Smooth muscle cell (in vitro differentiated cells): ENCODE measurements at regions not wholly inside any gene's neighbourhood (a gene's known extent, or its start where the extent isn't known, plus 50 kb on each side); places are given as distances from the start of the nearest gene placed in this dataset.

Source experiments
- DNase-seq: peaks from one replicate; lab custom pipeline; 2025; ENCODE audit not compliant: unreplicated experiment; lab: John Stamatoyannopoulos, UW
- H2AFZ ChIP-seq: fragments of 200-600 bp; sonication (generic); 2 replicates; pipeline ENCODE4 v1.6.0; 2016; ENCODE audit warnings: antibody characterized with exemption, low read depth, mild to moderate bottlenecking
- H3F3A ChIP-seq: fragments of 200-600 bp; sonication (generic); 2 replicates; pipeline ENCODE4 v1.6.0; 2017; ENCODE audit warnings: antibody characterized with exemption, low read depth
- H3K27ac ChIP-seq: fragments of 200-600 bp; sonication (generic); 2 replicates; pipeline ENCODE4 v1.5.1; 2016; ENCODE audit warnings: low read depth, mild to moderate bottlenecking
- H3K27me3 ChIP-seq: fragments of 200-600 bp; sonication (generic); 2 replicates; pipeline ENCODE4 v1.6.1; 2016; ENCODE audit warnings: low read depth, mild to moderate bottlenecking
- H3K36me3 ChIP-seq: fragments of 200-600 bp; sonication (generic); 2 replicates; pipeline ENCODE4 v1.5.1; 2016; ENCODE audit warnings: low read depth
- H3K4me1 ChIP-seq: fragments of 200-600 bp; sonication (generic); 2 replicates; pipeline ENCODE4 v1.5.1; 2016; ENCODE audit warnings: low read depth
- H3K4me2 ChIP-seq: fragments of 200-600 bp; sonication (generic); 2 replicates; pipeline ENCODE4 v1.6.0; 2016; ENCODE audit warnings: mild to moderate bottlenecking
- H3K4me3 ChIP-seq: fragments of 200-600 bp; sonication (generic); 2 replicates; pipeline ENCODE4 v1.5.1; 2016; ENCODE audit warnings: mild to moderate bottlenecking
- H3K79me2 ChIP-seq: fragments of 200-600 bp; sonication (generic); 2 replicates; pipeline ENCODE4 v1.6.0; 2016; ENCODE audit warnings: low read depth, mild to moderate bottlenecking
- H3K9ac ChIP-seq: fragments of 200-600 bp; sonication (generic); 2 replicates; pipeline ENCODE4 v1.6.0; 2016; ENCODE audit warnings: low read depth
- H3K9me3 ChIP-seq: fragments of 200-600 bp; sonication (generic); replicated peaks from 2 replicates; pipeline ENCODE4 v1.5.1; 2016; ENCODE audit warnings: low read depth
- H4K20me1 ChIP-seq: fragments of 200-600 bp; sonication (generic); 2 replicates; pipeline ENCODE4 v1.6.0; 2016; ENCODE audit warnings: low read depth
- WGBS: methylation state at CpG from one replicate; pipeline ENCODE4 v1.1.7; 2016; ENCODE audit warnings: low lambda C conversion rate; 5-methylcytosine and 5-hydroxymethylcytosine counted together
- TF ChIP-seq, protein P1 (sequence below): fragments of 200-600 bp; sonication (generic); IDR thresholded peaks from 2 replicates; pipeline ENCODE4 v1.5.1; 2017; ENCODE audit warnings: borderline replicate concordance, mild to moderate bottlenecking, antibody characterized with exemption; ENCODE audit not compliant: insufficient read depth, poor library complexity, severe bottlenecking

DNA sequence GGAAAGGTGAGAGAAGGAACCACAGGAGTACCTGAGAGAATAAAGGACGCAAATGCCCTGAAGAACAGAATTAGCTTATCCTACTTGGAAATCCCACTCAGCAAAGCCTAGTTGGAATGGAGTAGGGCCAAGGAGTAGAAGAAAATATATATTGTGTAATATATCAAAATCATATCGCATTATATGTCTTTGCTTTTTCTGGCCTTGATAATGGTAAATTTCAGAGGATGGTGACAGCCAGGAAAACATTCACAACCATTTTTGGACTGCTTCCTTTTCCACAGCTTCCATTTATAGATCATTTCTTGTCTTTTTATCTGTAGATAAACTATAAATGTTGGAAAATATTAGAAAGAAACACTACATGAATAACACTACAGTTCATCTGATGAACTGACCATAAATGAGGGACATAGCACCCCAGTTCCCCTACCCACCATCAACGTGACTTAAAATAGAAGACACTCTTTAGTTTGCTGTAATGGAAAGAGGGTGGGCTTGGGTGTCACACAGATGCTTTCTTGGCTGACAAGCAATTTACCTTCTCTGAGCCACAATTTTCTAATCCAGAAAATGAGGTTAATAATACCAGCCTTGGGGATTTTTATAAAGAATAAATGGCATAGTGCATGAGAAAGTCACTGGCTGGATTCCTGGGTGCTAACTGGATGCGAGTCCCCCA lies 569.6 kb downstream of the NTRK3 start:
- Histone ChIP-seq H3K79me2 (no peaks in the 10 kb centered on the region), H3K27me3 (no peaks in the 10 kb centered on the region), H3K9me3 (no peaks in the 10 kb centered on the region), H3K4me2 (no peak overlapping the region), H3F3A (no peaks in the 10 kb centered on the region), H3K27ac (no peak overlapping the region), H3K4me3 (no peak overlapping the region), H4K20me1 (no peaks in the 10 kb centered on the region), H3K36me3 (no peaks in the 10 kb centered on the region), H3K9ac (no peak overlapping the region), H3K4me1 (no peaks in the 10 kb centered on the region), H2AFZ (no peak overlapping the region)
- WGBS, result 97% methylated on average over 4 of the region's 4 CpGs
- TF ChIP-seq, protein P1, sequence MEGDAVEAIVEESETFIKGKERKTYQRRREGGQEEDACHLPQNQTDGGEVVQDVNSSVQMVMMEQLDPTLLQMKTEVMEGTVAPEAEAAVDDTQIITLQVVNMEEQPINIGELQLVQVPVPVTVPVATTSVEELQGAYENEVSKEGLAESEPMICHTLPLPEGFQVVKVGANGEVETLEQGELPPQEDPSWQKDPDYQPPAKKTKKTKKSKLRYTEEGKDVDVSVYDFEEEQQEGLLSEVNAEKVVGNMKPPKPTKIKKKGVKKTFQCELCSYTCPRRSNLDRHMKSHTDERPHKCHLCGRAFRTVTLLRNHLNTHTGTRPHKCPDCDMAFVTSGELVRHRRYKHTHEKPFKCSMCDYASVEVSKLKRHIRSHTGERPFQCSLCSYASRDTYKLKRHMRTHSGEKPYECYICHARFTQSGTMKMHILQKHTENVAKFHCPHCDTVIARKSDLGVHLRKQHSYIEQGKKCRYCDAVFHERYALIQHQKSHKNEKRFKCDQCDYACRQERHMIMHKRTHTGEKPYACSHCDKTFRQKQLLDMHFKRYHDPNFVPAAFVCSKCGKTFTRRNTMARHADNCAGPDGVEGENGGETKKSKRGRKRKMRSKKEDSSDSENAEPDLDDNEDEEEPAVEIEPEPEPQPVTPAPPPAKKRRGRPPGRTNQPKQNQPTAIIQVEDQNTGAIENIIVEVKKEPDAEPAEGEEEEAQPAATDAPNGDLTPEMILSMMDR, result no peak
- no peak for DNase-seq

DNA sequence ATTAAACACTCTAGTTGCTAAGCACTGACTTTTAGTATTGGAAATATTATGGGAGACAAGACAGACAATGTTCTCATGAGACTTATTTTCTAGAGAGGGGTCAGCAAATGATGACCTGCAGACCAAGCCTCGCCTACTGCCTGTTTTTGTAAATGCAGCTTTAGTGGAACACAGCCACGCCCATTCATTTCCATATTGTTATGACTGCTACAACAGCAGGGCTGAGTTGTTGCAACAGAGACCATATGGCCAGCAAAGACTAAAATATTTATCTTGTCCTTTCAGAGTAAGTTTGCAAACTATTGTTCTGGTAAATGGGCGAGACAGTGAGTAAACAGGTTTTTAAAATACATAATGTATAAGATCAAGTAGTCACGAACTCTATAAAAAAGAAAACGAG lies 570.2 kb downstream of the NTRK3 start:
- H3K27me3 ChIP-seq, result no peaks in the 10 kb centered on the region
- no peaks in the 10 kb centered on the region for H4K20me1 ChIP-seq
- H3K9ac ChIP-seq, result no peak overlapping the region
- no peak for DNase-seq
- 88% methylated on average over 5 of the region's 5 CpGs for WGBS
- no peak overlapping the region for H3K4me2 ChIP-seq
- H3K4me1 ChIP-seq, result no peaks in the 10 kb centered on the region
- no peak overlapping the region for H3K4me3 ChIP-seq
- no peaks in the 10 kb centered on the region for H3K9me3 ChIP-seq
- no peaks in the 10 kb centered on the region for H3F3A ChIP-seq
- H3K27ac ChIP-seq, result no peak overlapping the region
- no peak overlapping the region for H2AFZ ChIP-seq
- H3K36me3 ChIP-seq, result no peaks in the 10 kb centered on the region
- H3K79me2 ChIP-seq, result no peaks in the 10 kb centered on the region
- TF ChIP-seq, protein P1, result no peak

GRCh38 chr15:87682527-87682926 lies 574.0 kb downstream of the NTRK3 start:
- no peaks in the 10 kb centered on the region for H3K9me3 ChIP-seq
- no peaks in the 10 kb centered on the region for H3K27me3 ChIP-seq
- H3K9ac ChIP-seq, result no peak overlapping the region
- H3K4me2 ChIP-seq, result no peak overlapping the region
- H4K20me1 ChIP-seq, result no peaks in the 10 kb centered on the region
- no peaks in the 10 kb centered on the region for H3F3A ChIP-seq
- TF ChIP-seq, protein P1, result no peak
- H3K4me3 ChIP-seq, result no peak overlapping the region
- no peaks in the 10 kb centered on the region for H3K79me2 ChIP-seq
- H2AFZ ChIP-seq, result no peak overlapping the region
- WGBS, result 86% methylated on average over 1 of the region's 1 CpG
- no peak for DNase-seq
- H3K27ac ChIP-seq, result no peak overlapping the region
- H3K36me3 ChIP-seq, result no peaks in the 10 kb centered on the region
- H3K4me1 ChIP-seq, result no peaks in the 10 kb centered on the region

- H3K9me3 ChIP-seq, result no peaks in the 10 kb centered on the region
- no peak overlapping the region for H2AFZ ChIP-seq
- no peak for DNase-seq
- TF ChIP-seq, protein P1, result no peak
- H3K9ac ChIP-seq, result no peak overlapping the region
- no peak overlapping the region for H3K27ac ChIP-seq
- no peak overlapping the region for H3K4me2 ChIP-seq
- H3K36me3 ChIP-seq, result no peaks in the 10 kb centered on the region
- no peaks in the 10 kb centered on the region for H3K79me2 ChIP-seq
- no peaks in the 10 kb centered on the region for H3F3A ChIP-seq
- H3K27me3 ChIP-seq, result no peaks in the 10 kb centered on the region
- no peaks in the 10 kb centered on the region for H3K4me1 ChIP-seq
- no peak overlapping the region for H3K4me3 ChIP-seq
- WGBS, result 84% methylated on average over 1 of the region's 1 CpG
- no peaks in the 10 kb centered on the region for H4K20me1 ChIP-seq
These were observed 575.4 kb downstream of the NTRK3 start for GRCh38 chr15:87681104-87681503.
